Mesothelial cell of epicardium (in vitro differentiated cells): ENCODE measurements at regions not wholly inside any gene's neighbourhood (a gene's known extent, or its start where the extent isn't known, plus 50 kb on each side); places are given as distances from the start of the nearest gene placed in this dataset.
A peak's percentile ranks its signal among the peaks of the same experiment; 100 is the strongest.

ENCODE experiments used
- DNase-seq, 2 experiments: peaks; one replicate each; pipeline ENCODE4 v3.0.0; 2021; ENCODE audit warnings: low spot score in 2 of 2; ENCODE audit not compliant: unreplicated experiment in 2 of 2
- H3K27ac Mint-ChIP-seq: 2 replicates; pipeline ENCODE4 v1.8.0; 2021; ENCODE audit warnings: mixed read lengths
- H3K27me3 Mint-ChIP-seq: 2 replicates; pipeline ENCODE4 v1.8.0; 2021; ENCODE audit warnings: low read depth, mixed read lengths
- H3K36me3 Mint-ChIP-seq: 2 replicates; pipeline ENCODE4 v1.8.0; 2021; ENCODE audit warnings: mixed read lengths
- H3K4me1 Mint-ChIP-seq: 2 replicates; pipeline ENCODE4 v1.8.0; 2021; ENCODE audit warnings: mixed read lengths
- H3K4me3 Mint-ChIP-seq: 2 replicates; pipeline ENCODE4 v1.8.0; 2021; ENCODE audit warnings: mild to moderate bottlenecking, moderate library complexity, mixed read lengths
- H3K9me3 Mint-ChIP-seq: 2 replicates; pipeline ENCODE4 v1.8.0; 2021; ENCODE audit warnings: mixed read lengths
- TF ChIP-seq, protein P1 (sequence below): fragments of 200-600 bp; sonication (generic); IDR thresholded peaks from one replicate; pipeline ENCODE4 v1.5.0; 2021; ENCODE audit warnings: antibody characterized with exemption; ENCODE audit not compliant: unreplicated experiment

DNA sequence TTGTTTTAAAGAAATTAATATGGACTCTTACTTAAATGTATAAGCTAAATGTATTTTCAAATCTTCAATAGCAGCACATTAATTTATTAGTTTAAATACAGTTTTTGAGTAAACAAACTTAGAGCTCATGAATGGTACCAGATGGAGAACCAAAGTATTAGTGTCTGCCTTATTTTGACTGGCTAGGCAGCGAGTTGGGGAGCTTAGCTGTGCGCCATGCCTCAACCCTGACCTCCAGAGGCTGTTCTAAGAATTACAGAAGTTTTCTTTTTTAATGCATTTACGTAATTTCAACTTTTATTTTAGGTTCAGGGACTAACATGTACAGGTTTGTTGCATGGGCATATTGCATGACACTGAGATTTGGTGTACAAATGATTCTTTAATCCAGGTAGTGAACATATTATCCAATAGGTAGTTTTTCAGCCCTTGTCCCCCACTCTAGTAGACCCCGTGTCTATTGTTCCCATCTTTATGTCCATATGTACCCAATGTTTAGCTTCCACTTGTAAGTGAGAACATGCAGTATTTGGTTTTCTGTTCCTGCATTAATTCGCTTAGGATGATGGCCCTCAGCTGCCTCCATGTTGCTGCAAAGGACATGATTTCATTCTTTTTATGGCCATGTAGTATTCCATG, 166.8 kb downstream of the IQUB start:
- H3K36me3 Mint-ChIP-seq = no peaks in the 10 kb centered on the region
- H3K4me1 Mint-ChIP-seq = peaks cover 9% of the 10 kb centered on the region
- no peaks in the 10 kb centered on the region for H3K9me3 Mint-ChIP-seq
- DNase-seq = no peak
- H3K27ac Mint-ChIP-seq = no peak overlapping the region
- no peak overlapping the region for H3K4me3 Mint-ChIP-seq
- TF ChIP-seq, protein P1, sequence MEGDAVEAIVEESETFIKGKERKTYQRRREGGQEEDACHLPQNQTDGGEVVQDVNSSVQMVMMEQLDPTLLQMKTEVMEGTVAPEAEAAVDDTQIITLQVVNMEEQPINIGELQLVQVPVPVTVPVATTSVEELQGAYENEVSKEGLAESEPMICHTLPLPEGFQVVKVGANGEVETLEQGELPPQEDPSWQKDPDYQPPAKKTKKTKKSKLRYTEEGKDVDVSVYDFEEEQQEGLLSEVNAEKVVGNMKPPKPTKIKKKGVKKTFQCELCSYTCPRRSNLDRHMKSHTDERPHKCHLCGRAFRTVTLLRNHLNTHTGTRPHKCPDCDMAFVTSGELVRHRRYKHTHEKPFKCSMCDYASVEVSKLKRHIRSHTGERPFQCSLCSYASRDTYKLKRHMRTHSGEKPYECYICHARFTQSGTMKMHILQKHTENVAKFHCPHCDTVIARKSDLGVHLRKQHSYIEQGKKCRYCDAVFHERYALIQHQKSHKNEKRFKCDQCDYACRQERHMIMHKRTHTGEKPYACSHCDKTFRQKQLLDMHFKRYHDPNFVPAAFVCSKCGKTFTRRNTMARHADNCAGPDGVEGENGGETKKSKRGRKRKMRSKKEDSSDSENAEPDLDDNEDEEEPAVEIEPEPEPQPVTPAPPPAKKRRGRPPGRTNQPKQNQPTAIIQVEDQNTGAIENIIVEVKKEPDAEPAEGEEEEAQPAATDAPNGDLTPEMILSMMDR = peak; percentile 51
- H3K27me3 Mint-ChIP-seq = no peaks in the 10 kb centered on the region

DNA sequence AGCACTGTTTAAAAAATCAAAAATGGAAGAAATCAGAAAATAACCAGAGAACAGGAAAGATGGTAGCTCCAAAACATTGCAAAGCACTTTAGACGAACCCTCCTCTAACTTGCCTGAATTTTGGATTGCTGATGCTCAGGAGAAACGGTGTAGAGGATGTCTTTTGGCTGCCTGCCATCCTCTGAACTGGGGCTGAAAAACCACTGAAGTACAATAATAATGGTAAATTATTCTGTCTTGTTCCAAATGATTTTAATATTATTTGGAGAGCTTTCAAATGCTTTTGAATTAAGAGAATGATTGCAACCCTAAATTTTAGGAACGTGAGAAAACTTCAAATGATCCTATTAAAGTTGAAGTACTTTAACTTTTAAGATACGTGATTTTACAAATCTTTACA, 167.3 kb upstream of the SLC13A1 start:
- Mint-ChIP-seq H3K9me3 (no peaks in the 10 kb centered on the region), H3K27ac (no peak overlapping the region)

DNA sequence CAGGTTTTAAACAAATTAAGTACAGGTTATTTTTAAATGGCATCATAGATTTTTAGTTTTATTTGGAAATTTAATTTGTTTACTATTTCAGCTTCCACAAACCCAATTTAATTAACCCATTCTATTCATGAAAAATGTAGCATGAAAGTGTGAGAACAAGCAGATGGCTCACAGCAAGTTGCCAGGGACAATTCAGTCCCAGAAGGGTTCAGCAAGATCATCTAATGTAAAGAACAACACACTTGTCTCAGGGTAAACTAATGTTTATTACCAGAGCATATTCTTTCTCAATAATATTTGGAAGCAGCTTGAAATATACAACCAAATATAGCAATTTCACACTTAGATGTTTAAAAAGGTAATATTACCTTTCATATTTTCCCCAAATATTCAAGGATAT, 166.9 kb upstream of the SLC13A1 start:
- H3K27me3 Mint-ChIP-seq = no peaks in the 10 kb centered on the region
- no peak overlapping the region for H3K4me3 Mint-ChIP-seq
- H3K9me3 Mint-ChIP-seq = no peaks in the 10 kb centered on the region
- H3K27ac Mint-ChIP-seq = no peak overlapping the region
- TF ChIP-seq, protein P1 = no peak
- peaks cover 4% of the 10 kb centered on the region for H3K4me1 Mint-ChIP-seq
- no peak for DNase-seq
- no peaks in the 10 kb centered on the region for H3K36me3 Mint-ChIP-seq

More for the DNA sequence above, 167.3 kb upstream of the SLC13A1 start:
- Mint-ChIP-seq H3K4me1 (peaks cover 4% of the 10 kb centered on the region), H3K27me3 (no peaks in the 10 kb centered on the region), H3K36me3 (no peaks in the 10 kb centered on the region), H3K4me3 (no peak overlapping the region)
- TF ChIP-seq, protein P1 = no peak
- no peak for DNase-seq

DNA sequence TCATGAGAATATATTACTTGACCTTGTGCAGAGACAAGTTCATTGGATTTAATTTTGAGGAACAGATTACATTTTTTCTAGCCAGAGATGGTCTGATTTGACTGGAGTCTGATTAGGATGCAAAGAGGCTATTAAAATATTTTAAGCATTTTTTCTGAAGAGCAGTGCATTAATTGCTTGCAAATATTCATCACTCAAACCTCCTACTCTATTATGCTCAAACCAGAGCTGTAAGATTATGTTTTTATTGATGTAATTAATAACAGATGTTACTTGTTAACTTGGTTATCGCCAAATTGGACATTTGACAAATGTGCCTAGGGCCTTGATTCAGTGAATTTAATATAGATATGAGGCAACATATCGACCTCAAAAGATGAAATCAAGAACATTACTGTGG, 160.9 kb upstream of the SLC13A1 start:
- H3K36me3 Mint-ChIP-seq = no peaks in the 10 kb centered on the region
- peaks cover 9% of the 10 kb centered on the region for H3K4me1 Mint-ChIP-seq
- H3K27me3 Mint-ChIP-seq = no peaks in the 10 kb centered on the region
- TF ChIP-seq, protein P1 = no peak
- H3K9me3 Mint-ChIP-seq = no peaks in the 10 kb centered on the region
- no peak for DNase-seq
- H3K27ac Mint-ChIP-seq = no peak overlapping the region
- no peak overlapping the region for H3K4me3 Mint-ChIP-seq

DNA sequence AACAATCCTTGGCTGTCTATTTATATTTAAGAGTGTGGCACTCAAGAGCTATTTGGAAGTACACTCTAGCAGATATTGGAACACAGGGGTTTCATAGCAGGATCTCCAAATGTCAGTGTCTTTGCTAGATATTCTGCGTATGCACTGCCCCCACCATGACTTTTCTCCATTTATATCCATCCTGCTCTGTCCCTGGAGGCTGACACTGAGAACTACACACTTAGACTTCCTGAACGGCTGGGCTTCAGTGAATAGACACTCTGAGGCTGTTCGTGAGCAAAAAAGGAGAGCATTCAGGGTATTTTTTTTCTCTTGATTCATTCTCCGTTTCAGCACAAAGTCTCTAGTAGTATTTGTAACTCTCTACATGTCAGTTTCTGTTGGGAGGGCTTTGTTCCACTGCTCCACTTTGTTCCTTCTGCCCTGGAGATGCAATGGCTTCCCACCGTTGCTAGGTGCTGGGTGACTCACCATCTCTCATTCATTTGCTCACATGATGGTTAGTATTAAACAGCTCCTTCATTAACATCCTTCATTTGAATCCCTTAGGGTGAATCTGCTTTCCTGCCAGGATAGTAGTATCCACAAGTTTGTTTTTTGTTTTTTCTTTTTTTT, 155.9 kb upstream of the SLC13A1 start:
- Mint-ChIP-seq H3K27ac (no peak overlapping the region), H3K4me1 (peaks cover 14% of the 10 kb centered on the region), H3K27me3 (no peaks in the 10 kb centered on the region), H3K9me3 (no peaks in the 10 kb centered on the region), H3K36me3 (no peaks in the 10 kb centered on the region), H3K4me3 (no peak overlapping the region)
- TF ChIP-seq, protein P1 = no peak
- DNase-seq = no peak

DNA sequence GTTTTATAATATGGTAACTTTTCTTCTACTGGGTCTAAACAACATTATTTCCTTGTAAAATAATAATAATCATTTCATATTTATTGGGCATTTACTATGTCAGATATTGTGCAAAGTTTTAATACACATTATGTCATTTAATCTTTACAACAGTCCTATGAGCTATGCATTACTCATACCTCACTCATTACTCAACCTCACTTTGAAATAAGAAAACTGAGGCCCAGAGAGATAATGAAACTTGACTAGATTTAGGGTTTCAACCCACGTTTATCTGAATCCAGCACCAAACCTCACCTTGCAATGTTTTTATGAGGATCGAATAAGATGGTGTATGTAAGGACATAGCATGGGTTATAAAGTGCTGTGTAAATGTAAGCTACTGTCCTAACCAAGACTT, 153.2 kb upstream of the SLC13A1 start:
- no peaks in the 10 kb centered on the region for H3K36me3 Mint-ChIP-seq
- no peaks in the 10 kb centered on the region for H3K9me3 Mint-ChIP-seq
- H3K4me3 Mint-ChIP-seq = no peak overlapping the region
- TF ChIP-seq, protein P1 = no peak
- no peaks in the 10 kb centered on the region for H3K27me3 Mint-ChIP-seq
- no peak for DNase-seq
- peaks cover 13% of the 10 kb centered on the region for H3K4me1 Mint-ChIP-seq
- no peak overlapping the region for H3K27ac Mint-ChIP-seq
